ENCODE measurements at regions not wholly inside any gene's neighbourhood (a gene's known extent, or its start where the extent isn't known, plus 50 kb on each side); places are given as distances from the start of the nearest gene placed in this dataset.
"Not testable (repeated sequence)": the region's sequence is repeated elsewhere in the genome, so short reads cannot be mapped to it uniquely, and the experiment has no call there.

DNA sequence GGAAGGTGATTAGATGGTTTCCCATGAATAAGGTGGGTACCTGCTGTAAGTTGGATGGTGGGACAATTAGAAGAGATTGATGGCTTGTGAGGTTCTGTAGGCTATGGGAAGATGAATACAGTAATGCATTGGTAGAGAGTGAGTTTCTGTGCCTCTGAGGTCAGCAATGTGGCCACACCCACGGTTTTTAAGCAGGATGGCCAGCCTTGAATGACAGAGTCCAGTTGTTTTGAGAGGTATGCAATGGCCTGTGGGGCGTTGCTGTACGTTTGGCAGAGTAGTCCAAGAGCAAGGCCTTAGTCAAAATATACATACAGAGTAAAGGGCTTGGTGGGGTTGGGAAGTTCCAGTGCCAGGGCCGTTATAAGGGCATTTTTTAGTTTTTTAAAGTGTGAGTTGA is 235.6 kb upstream of the C9orf72 start:
- Histone ChIP-seq H3K4me3 (replicated peaks in 1 of 3) (no peak overlapping the region), H3K27ac (no peak overlapping the region), H3K9me3 (no peaks in the 10 kb centered on the region), H3K4me1 (no peaks in the 10 kb centered on the region), H3K27me3 (no peaks in the 10 kb centered on the region), H3K36me3 (no peaks in the 10 kb centered on the region)
- TF ChIP-seq, protein P1, sequence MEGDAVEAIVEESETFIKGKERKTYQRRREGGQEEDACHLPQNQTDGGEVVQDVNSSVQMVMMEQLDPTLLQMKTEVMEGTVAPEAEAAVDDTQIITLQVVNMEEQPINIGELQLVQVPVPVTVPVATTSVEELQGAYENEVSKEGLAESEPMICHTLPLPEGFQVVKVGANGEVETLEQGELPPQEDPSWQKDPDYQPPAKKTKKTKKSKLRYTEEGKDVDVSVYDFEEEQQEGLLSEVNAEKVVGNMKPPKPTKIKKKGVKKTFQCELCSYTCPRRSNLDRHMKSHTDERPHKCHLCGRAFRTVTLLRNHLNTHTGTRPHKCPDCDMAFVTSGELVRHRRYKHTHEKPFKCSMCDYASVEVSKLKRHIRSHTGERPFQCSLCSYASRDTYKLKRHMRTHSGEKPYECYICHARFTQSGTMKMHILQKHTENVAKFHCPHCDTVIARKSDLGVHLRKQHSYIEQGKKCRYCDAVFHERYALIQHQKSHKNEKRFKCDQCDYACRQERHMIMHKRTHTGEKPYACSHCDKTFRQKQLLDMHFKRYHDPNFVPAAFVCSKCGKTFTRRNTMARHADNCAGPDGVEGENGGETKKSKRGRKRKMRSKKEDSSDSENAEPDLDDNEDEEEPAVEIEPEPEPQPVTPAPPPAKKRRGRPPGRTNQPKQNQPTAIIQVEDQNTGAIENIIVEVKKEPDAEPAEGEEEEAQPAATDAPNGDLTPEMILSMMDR (IDR thresholded peaks at IDR 0.05) = no peak
- intact Hi-C loops (cut with DNase I) = no loop called here
- 85 to 87% methylated on average over 4 of the region's 4 CpGs for WGBS, 2 donors
- no peak for DNase-seq

DNA sequence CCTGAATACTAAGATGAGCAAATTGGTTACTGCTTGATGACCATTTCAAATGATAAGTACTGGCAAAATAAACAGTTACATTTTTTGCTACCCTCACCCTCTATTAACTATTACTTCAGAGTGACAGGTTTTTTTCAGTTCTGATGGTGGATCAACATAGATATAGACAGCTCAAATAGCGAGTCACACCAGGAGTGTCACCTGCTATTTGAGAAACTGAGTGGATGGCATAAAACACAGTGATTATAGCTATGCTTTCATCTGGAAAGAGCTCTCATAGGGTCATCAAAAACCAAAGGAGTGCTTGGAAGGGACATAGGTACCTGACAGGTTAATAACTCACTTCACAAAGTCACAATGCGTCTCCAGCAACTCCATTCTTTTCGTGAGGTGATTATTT is 244.5 kb upstream of the C9orf72 start:
- Histone ChIP-seq H3K4me3 (replicated peaks in 1 of 3) (no peak overlapping the region), H3K27ac (no peak overlapping the region), H3K27me3 (no peaks in the 10 kb centered on the region), H3K4me1 (no peaks in the 10 kb centered on the region), H3K9me3 (no peaks in the 10 kb centered on the region), H3K36me3 (no peaks in the 10 kb centered on the region)
- intact Hi-C loops (cut with DNase I) = no loop called here
- DNase-seq = no peak
- TF ChIP-seq POLR2A (IDR thresholded peaks at IDR 0.05) = no peak
- TF ChIP-seq, protein P1 (IDR thresholded peaks at IDR 0.05) = no peak
- 88 to 89% methylated on average over 3 of the region's 3 CpGs for WGBS, 2 donors

DNA sequence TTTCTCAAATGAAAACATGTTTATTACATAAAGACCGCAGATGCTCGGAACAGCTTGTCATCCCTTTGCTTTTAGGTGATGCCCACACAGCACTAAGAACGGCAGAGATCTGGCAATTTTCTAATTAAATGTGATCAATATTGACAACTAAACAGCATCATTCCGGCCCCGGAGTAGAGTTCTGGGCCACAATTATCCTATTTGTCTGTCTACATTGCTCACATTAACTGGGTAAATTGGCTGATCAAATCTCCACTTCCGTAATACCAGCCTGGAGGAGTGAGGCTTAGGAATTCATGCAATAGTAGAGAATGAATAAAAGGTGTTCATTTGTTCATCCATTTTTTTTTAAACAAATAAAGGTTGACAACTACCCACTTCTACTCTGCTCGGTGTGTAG is 245.1 kb upstream of the C9orf72 start:
- WGBS, 2 donors = 86 to 91% methylated on average over 7 of the region's 7 CpGs
- no peaks in the 10 kb centered on the region for H3K27me3 ChIP-seq
- H3K9me3 ChIP-seq = no peaks in the 10 kb centered on the region
- no peak overlapping the region for H3K4me3 ChIP-seq (replicated peaks in 1 of 3)
- TF ChIP-seq POLR2A (IDR thresholded peaks at IDR 0.05) = no peak
- TF ChIP-seq, protein P1 (IDR thresholded peaks at IDR 0.05) = no peak
- no peak overlapping the region for H3K27ac ChIP-seq
- intact Hi-C loops (cut with DNase I) = no loop called here
- H3K4me1 ChIP-seq = no peaks in the 10 kb centered on the region
- H3K36me3 ChIP-seq = no peaks in the 10 kb centered on the region
- DNase-seq = no peak

DNA sequence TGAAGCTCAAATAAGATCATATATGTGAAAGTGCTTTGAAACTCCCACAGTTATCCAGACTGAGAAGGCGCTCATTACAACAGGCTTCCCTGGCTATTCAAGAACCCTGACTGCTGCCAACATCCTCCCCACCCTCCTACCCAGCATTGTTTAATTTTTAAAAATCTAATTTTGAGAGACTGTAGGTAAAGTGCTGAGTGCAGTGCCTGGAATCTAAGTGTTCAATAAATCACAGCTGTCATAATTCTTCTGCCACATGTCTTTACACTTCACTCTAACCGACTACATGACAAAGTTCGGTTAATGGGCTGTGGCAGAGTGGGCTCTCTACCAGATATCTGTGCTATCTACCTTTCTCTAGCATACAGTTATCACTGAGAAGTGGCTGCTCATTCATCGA is 255.6 kb upstream of the C9orf72 start:
- H3K9me3 ChIP-seq = no peaks in the 10 kb centered on the region
- no peaks in the 10 kb centered on the region for H3K36me3 ChIP-seq
- no peak overlapping the region for H3K4me3 ChIP-seq (replicated peaks in 1 of 3)
- intact Hi-C loops (cut with DNase I) = no loop called here
- no peaks in the 10 kb centered on the region for H3K27me3 ChIP-seq
- no peak for DNase-seq
- H3K27ac ChIP-seq = no peak overlapping the region
- no peaks in the 10 kb centered on the region for H3K4me1 ChIP-seq
- 64 to 72% methylated on average over 4 of the region's 4 CpGs for WGBS, 2 donors
- TF ChIP-seq, protein P1 (IDR thresholded peaks at IDR 0.05) = no peak

DNA sequence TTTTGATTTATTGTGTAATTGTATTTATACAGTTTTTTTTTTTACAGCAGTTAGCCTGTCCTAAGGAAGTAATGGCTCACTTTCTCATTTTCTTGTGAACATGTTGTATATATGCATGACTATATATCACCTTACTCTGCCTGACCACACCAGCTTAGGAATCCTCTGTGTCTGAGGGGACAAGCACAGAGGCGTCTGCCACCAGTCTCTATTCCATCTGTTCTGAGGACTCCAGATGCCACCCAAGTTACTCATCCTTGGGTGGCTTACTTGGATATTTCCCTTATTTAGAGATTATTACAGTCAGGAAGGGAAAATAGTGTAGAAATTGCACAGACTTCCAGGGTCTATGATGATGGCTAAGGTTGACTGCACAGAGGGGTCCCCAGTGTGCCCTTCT is 256.3 kb upstream of the C9orf72 start:
- 95 to 96% methylated on average over 1 of the region's 1 CpG for WGBS, 2 donors
- Histone ChIP-seq H3K27me3 (no peaks in the 10 kb centered on the region), H3K4me1 (no peaks in the 10 kb centered on the region), H3K9me3 (no peaks in the 10 kb centered on the region), H3K4me3 (replicated peaks in 1 of 3) (no peak overlapping the region), H3K36me3 (no peaks in the 10 kb centered on the region), H3K27ac (no peak overlapping the region)
- no peak for DNase-seq
- intact Hi-C loops (cut with DNase I) = no loop called here
- TF ChIP-seq POLR2A (IDR thresholded peaks at IDR 0.05) = no peak
- TF ChIP-seq, protein P1 (IDR thresholded peaks at IDR 0.05) = no peak

DNA sequence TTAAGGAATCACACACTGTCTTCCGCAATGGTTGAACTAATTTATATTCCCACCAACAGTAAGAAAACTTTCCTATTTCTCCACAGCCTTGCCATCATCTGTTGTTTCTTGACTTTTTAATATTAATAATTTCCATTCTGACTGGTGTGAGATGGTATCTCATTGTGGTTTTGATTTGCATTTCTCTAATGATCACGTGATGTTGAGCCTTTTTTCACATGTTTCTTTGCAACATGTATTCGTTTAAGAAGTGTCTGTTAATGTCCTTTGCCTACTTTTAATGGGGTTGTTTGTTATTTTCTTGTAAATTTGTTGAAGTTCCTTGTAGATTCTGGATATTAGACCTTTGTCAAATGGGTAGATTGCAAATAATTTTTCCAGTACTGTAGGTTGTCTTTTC is 258.8 kb upstream of the C9orf72 start:
- DNase-seq; H3K4me1 ChIP-seq; H3K36me3 ChIP-seq; H3K4me3 ChIP-seq (replicated peaks in 1 of 3); H3K9me3 ChIP-seq; H3K27me3 ChIP-seq; H3K27ac ChIP-seq; intact Hi-C loops (cut with DNase I): not testable (repeated sequence)
- 84 to 91% methylated on average over 3 of the region's 3 CpGs for WGBS, 2 donors

All from thyroid gland (tissue), 4 donors.